Neutrophil (primary cell): ENCODE measurements at regions not wholly inside any gene's neighbourhood (a gene's known extent, or its start where the extent isn't known, plus 50 kb on each side); places are given as distances from the start of the nearest gene placed in this dataset.

Source experiments
- H3K27ac ChIP-seq: fragments of 200-600 bp; sonication (generic); 2 replicates; pipeline ENCODE4 v1.5.1; 2016; ENCODE audit warnings: mild to moderate bottlenecking, moderate library complexity
- H3K27me3 ChIP-seq: fragments of 200-600 bp; sonication (generic); 2 replicates; pipeline ENCODE4 v1.6.0; 2016; ENCODE audit warnings: mild to moderate bottlenecking
- H3K36me3 ChIP-seq: fragments of 200-600 bp; sonication (generic); 2 replicates; pipeline ENCODE4 v1.5.1; 2017
- H3K4me1 ChIP-seq, 2 experiments: fragments of 200-600 bp in 1 of 2; sonication (generic) in 1 of 2; 1 replicate in 1 of 2; 2 replicates in 1 of 2; pipeline versions ENCODE4 v1.5.1 to v1.6.1; 2013 to 2016; ENCODE audit warnings: low read depth in 1 of 2, low read length in 1 of 2, mild to moderate bottlenecking in 1 of 2, moderate library complexity in 1 of 2; ENCODE audit not compliant: control insufficient read depth in 1 of 2, insufficient read depth in 1 of 2
- H3K4me3 ChIP-seq, 2 experiments: fragments of 200-600 bp in 1 of 2; sonication (generic) in 1 of 2; 1 replicate in 1 of 2; 2 replicates in 1 of 2; pipeline ENCODE4 v1.5.1; 2013 to 2016; ENCODE audit warnings: low read depth in 1 of 2, low read length in 1 of 2, mild to moderate bottlenecking in 1 of 2, moderate library complexity in 1 of 2
- H3K9me3 ChIP-seq: fragments of 200-600 bp; sonication (generic); 2 replicates; pipeline ENCODE4 v1.5.1; 2016
- CTCF ChIP-seq: fragments of 200-600 bp; sonication (generic); IDR thresholded peaks from 2 replicates; pipeline ENCODE4 v1.5.1; 2016; ENCODE audit warnings: antibody characterized with exemption

GRCh38 chr3:82796765-82797164 is 1035.3 kb upstream of the GBE1 start:
- Histone ChIP-seq H3K4me3 (no peak overlapping the region), H3K36me3 (no peaks in the 10 kb centered on the region), H3K4me1 (no peaks in the 10 kb centered on the region), H3K27ac (no peak overlapping the region), H3K9me3 (no peaks in the 10 kb centered on the region), H3K27me3 (no peaks in the 10 kb centered on the region)
- TF ChIP-seq CTCF, result no peak

- H3K27ac ChIP-seq, result no peak overlapping the region
- no peaks in the 10 kb centered on the region for H3K27me3 ChIP-seq
- no peak for TF ChIP-seq CTCF
- H3K9me3 ChIP-seq, result no peaks in the 10 kb centered on the region
- H3K36me3 ChIP-seq, result no peaks in the 10 kb centered on the region
- no peaks in the 10 kb centered on the region for H3K4me1 ChIP-seq
- no peak overlapping the region for H3K4me3 ChIP-seq
Measured at GRCh38 chr3:82791241-82791640, 1029.8 kb upstream of the GBE1 start.

- H3K36me3 ChIP-seq, result no peaks in the 10 kb centered on the region
- H3K4me1 ChIP-seq, result no peaks in the 10 kb centered on the region
- H3K27me3 ChIP-seq, result no peaks in the 10 kb centered on the region
- H3K4me3 ChIP-seq, result no peak overlapping the region
- H3K9me3 ChIP-seq, result no peaks in the 10 kb centered on the region
- no peak overlapping the region for H3K27ac ChIP-seq
- no peak for TF ChIP-seq CTCF
Measured at GRCh38 chr3:82790307-82791097, 1029.1 kb upstream of the GBE1 start.

GRCh38 chr3:82783194-82783593 is 1021.7 kb upstream of the GBE1 start:
- Histone ChIP-seq H3K4me3 (no peak overlapping the region), H3K4me1 (no peaks in the 10 kb centered on the region), H3K36me3 (no peaks in the 10 kb centered on the region), H3K27me3 (no peaks in the 10 kb centered on the region), H3K27ac (no peak overlapping the region), H3K9me3 (no peaks in the 10 kb centered on the region)
- TF ChIP-seq CTCF, result no peak

GRCh38 chr3:82773207-82773606 is 1011.8 kb upstream of the GBE1 start:
- Histone ChIP-seq H3K27ac (no peak overlapping the region), H3K4me3 (no peak overlapping the region), H3K9me3 (no peaks in the 10 kb centered on the region), H3K4me1 (no peaks in the 10 kb centered on the region), H3K36me3 (no peaks in the 10 kb centered on the region), H3K27me3 (no peaks in the 10 kb centered on the region)
- no peak for TF ChIP-seq CTCF
